Activated CD4-positive, alpha-beta T cell treated with anti-CD3 and anti-CD28 coated beads, Interleukin-2, Interleukin-4, amounts not matched to agents 100 ng/mL and 50 ng/mL, durations not matched to agents 16 hours and 8 hours (primary cell): ENCODE measurements at regions not wholly inside any gene's neighbourhood (a gene's known extent, or its start where the extent isn't known, plus 50 kb on each side); places are given as distances from the start of the nearest gene placed in this dataset.
A peak's percentile ranks its signal among the peaks of the same experiment; 100 is the strongest.

Experiments
- DNase-seq: peaks from one replicate; pipeline ENCODE4 v3.0.0-alpha.2; 2020; ENCODE audit warnings: low spot score

DNA sequence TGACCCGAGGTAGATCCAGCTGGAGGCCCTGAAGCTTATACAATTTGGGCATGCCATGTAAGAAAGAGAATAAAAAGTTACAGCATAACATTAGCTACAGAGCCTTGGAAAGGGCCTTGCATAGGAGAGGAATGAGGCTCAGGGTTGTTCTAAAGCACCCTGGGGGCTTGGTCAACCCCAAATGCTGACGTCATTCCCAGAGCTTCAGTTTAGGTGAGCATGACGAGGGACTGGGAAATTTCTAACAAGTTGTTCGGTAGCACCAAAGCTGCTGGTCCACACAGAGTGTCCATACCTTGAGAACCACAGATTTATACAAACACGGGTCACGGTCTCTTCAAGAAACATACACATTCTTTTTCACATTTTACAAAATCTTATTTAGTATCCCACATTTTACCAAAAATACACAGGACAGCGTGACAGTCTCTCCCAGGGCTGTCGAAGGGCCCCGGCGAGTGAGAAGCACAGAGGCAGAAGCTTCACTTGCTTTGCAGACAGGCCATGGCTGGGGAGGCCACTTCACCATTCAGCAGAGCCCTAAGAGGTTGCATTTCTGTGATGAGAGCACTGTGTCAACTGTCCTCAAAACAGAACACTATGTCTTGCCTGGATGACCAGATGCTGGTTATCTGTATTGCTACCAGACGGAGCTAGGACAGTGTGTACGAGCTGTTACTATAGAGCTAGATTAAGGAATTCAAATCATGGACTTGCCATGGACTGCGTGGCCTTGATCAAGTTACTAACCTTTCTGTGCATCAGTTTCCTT is 68.2 kb upstream of the ARRDC4 start:
- DNase-seq = no peak

DNA sequence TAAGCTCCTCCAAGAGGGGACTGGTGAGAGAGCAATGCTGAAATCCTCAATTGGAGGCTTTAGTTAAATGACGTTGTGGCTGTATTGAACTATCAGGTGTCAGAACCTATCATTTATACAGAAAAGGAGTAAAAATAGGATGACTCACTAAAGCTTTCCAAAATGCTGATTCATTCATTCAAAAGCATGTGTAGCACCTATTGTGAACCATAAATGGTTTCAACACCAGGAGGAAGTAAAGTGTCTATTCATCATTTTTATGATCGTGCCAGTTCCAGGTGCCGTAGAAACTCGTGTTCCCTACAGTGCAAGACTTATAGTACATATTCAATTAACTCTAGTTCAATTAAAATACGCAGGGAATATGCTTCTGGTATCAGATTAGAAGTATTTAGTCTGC is 66.5 kb upstream of the ARRDC4 start:
- DNase-seq = no peak

DNA sequence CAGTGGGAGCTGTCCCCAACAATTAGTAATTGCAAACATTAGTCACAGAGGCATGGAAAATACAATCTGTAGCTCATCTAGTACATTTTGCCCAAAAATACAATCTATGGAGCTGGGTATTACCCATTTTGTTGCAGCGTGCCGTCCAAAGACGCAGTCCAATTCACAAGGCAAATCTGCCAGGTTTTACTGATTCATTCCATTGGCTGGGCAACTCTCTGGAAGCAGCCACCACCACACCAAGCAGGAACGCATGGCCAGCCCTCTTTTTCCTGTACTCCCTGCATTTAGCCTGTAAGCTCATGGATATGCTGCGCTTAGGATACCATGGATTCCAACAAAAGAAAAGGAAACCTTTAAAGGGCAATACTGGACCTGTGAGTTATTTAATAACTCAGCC is 60.5 kb upstream of the ARRDC4 start:
- DNase-seq = no peak

DNA sequence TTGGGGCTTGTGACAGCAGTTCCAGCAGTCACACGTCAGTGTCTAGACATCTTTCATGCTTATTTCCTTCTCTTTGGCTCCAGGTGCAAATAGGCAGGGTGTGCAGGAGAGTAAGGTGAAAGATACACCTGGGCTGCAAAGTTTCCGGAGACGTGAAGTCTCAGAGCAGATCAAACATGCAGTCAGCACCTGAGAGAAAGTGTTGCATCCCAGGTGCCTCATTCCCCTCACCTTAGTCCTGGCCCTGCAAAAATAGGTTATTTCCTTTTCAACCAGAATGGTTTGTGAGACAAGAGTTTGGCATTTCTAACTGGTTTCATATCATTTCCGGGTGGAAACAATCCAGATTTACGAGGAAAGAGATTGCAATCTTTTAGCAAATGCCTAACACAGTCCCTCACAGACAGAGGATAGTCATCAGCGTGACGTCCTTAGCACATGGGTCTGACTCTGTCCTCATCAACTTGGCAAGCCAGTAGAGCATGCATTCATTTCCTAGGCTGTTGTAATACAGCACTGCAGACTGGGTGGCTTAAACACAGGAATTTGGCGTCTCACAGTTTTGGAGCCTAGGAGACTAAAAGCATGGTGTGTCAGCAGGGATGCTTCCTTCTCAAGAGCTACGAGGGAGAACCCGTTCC is 58.2 kb upstream of the ARRDC4 start:
- DNase-seq = no peak

DNA sequence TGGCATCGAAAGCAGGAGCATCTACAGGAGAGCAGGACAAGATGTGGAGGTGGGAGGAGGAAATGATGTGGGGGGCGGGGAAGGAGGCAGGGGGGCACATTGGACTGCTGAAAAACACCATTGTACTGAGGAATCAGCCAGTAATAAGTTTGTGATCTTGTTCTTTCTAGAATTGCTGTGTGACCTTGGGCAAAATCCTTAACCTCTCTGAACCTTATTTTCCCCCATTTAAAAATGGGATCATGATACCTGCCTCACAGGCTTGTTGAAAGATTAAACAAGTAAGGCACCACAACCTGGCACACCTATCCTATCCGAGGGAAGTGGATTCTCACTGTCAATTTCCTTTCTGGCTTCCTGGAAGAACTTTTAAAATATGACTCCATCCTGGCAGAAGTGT is 56.9 kb upstream of the ARRDC4 start:
- no peak for DNase-seq

DNA sequence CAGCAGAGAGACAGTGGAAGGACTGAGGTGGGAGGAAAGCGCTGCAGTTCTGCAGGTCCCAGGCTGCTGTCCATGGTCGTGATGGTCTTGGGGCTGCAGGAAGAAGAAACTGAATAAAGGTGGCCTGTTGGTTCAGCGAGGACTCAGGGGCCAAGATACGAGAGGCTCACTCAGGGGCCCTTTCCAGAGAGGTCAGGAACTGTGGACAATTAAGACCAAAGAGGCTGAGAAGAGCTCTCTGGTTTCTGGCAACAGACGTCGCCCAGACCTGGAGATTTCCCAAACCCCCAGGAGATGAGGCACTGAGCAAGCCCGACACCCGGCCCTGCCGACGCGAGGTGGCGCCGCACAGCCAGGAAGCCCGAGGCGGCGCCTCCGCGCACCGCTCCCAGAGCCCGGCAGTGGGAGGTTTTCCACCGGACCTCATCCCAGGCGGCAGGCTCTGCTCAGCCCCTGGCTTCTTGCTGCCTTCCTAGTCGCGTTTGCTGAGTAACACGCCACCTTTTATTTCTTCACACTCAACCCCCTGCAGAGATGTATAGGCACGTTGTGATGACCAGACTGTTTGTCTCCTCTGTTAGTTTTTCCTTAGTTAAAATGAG is 56.4 kb upstream of the ARRDC4 start:
- DNase-seq = peak; percentile 3

DNA sequence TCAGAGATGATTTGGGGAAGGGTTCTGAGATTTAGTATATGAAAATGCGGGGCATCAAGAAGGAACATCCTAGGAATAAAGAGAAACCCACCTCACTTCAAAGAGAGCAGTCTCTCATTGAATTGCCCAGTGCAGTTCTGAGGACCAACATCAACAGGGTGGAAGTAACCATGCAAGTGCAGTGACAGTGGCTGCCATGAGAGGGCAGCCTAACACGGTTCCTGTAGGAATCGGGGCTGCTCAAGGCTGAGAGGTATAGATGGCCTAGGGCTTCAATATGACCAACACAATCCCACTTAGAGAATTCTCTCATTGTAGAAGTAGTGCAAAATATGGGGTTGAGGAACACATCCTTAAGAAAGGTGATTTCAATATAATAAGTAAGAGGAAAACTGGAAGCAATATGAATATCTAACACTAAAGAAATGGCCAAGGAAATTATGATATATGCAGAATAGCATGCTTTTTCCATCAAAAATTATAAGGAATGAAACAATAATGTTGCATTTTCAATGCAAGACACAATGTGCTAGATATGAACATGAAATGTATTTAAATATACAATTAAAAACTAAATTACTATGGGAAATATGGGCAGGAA is 51.1 kb upstream of the ARRDC4 start:
- peak; percentile 49 for DNase-seq
